ENCODE measurements at regions not wholly inside any gene's neighbourhood (a gene's known extent, or its start where the extent isn't known, plus 50 kb on each side); places are given as distances from the start of the nearest gene placed in this dataset.

GRCh38 chr16:26348095-26348494 is 656.3 kb downstream of the HS3ST4 start:
- H3K9me2 ChIP-seq (replicated peaks; ENCODE audit: control insufficient read depth, low read length), result no peaks in the 10 kb centered on the region
- no peaks in the 10 kb centered on the region for H3K27me3 ChIP-seq (ENCODE audit: control insufficient read depth, low read length)
- no peak overlapping the region for H3K4me3 ChIP-seq (ENCODE audit: low read length)
- TF ChIP-seq EZH2phosphoT487 (IDR thresholded peaks at IDR 0.05; ENCODE audit: borderline replicate concordance, low read length), result no peak
- TF ChIP-seq, protein P1, sequence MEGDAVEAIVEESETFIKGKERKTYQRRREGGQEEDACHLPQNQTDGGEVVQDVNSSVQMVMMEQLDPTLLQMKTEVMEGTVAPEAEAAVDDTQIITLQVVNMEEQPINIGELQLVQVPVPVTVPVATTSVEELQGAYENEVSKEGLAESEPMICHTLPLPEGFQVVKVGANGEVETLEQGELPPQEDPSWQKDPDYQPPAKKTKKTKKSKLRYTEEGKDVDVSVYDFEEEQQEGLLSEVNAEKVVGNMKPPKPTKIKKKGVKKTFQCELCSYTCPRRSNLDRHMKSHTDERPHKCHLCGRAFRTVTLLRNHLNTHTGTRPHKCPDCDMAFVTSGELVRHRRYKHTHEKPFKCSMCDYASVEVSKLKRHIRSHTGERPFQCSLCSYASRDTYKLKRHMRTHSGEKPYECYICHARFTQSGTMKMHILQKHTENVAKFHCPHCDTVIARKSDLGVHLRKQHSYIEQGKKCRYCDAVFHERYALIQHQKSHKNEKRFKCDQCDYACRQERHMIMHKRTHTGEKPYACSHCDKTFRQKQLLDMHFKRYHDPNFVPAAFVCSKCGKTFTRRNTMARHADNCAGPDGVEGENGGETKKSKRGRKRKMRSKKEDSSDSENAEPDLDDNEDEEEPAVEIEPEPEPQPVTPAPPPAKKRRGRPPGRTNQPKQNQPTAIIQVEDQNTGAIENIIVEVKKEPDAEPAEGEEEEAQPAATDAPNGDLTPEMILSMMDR (IDR thresholded peaks at IDR 0.05; ENCODE audit: low read depth, low read length, poor library complexity, severe bottlenecking), result no peak
- no peaks in the 10 kb centered on the region for H3K4me1 ChIP-seq (ENCODE audit: control insufficient read depth, low read length)
- no peaks in the 10 kb centered on the region for H4K20me1 ChIP-seq (ENCODE audit: control insufficient read depth, insufficient read depth, low read depth, low read length)
- no peaks in the 10 kb centered on the region for H3K9me3 ChIP-seq (ENCODE audit: control insufficient read depth, insufficient read depth, low read length)
- H3K36me3 ChIP-seq (ENCODE audit: control insufficient read depth, low read length), result no peaks in the 10 kb centered on the region
- no peaks in the 10 kb centered on the region for H3K79me2 ChIP-seq (ENCODE audit: control insufficient read depth, low read length)
- no peak overlapping the region for H3K27ac ChIP-seq (ENCODE audit: low read depth, low read length)
- H3K4me2 ChIP-seq (ENCODE audit: low read length), result no peak overlapping the region
- no peaks in the 10 kb centered on the region for H3F3A ChIP-seq (ENCODE audit: control insufficient read depth, insufficient read depth)

DNA sequence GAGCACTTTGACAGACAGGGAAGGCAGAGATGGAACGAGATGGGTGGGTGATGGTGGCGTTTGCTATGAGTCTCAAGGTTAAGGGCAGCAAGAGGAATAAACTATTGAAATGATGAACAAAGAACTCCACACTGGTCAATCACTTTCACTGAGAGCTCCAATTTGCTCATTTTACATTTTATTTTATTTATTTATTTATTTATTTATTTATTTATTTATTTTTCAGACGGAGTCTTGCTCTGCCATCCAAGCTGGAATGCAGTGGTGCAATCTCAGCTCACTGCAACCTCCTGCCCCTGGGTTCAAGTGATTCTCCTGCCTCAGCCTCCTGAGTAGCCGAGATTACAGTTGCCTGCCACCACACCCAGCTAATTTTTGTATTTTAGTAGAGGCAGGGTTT is 669.1 kb downstream of the HS3ST4 start:
- no peaks in the 10 kb centered on the region for H3K9me3 ChIP-seq (ENCODE audit: control insufficient read depth, insufficient read depth, low read length)
- H3K27me3 ChIP-seq (ENCODE audit: control insufficient read depth, low read length), result no peaks in the 10 kb centered on the region
- no peak overlapping the region for H3K4me3 ChIP-seq (ENCODE audit: low read length)
- H3K27ac ChIP-seq (ENCODE audit: low read depth, low read length), result no peak overlapping the region
- no peaks in the 10 kb centered on the region for H3F3A ChIP-seq (ENCODE audit: control insufficient read depth, insufficient read depth)
- H3K9me2 ChIP-seq (replicated peaks; ENCODE audit: control insufficient read depth, low read length), result no peaks in the 10 kb centered on the region
- H4K20me1 ChIP-seq (ENCODE audit: control insufficient read depth, insufficient read depth, low read depth, low read length), result no peaks in the 10 kb centered on the region
- H3K36me3 ChIP-seq (ENCODE audit: control insufficient read depth, low read length), result no peaks in the 10 kb centered on the region
- no peak overlapping the region for H3K4me2 ChIP-seq (ENCODE audit: low read length)
- no peaks in the 10 kb centered on the region for H3K79me2 ChIP-seq (ENCODE audit: control insufficient read depth, low read length)
- no peak for TF ChIP-seq EZH2phosphoT487 (IDR thresholded peaks at IDR 0.05; ENCODE audit: borderline replicate concordance, low read length)
- TF ChIP-seq, protein P1 (IDR thresholded peaks at IDR 0.05; ENCODE audit: low read depth, low read length, poor library complexity, severe bottlenecking), result no peak
- H3K4me1 ChIP-seq (ENCODE audit: control insufficient read depth, low read length), result no peaks in the 10 kb centered on the region

DNA sequence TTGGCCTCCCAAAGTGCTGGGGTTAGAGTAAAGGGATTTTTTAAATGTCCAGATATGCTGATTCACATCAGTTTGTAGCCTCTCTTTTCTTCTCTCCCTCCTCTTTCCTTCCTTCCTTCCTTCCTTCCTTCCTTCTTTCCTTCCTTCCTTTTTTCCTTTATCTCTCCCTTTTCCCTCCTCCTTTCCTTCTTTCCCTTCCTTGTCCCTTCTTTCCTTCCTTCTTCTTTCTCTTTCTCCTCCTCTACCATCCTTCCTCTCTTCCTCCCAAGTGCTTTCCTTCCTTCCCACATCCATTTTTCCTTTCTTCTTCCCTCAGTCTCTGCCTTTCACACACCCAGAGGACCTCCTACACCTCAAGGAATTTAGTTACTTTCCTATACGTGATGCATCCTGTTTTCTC is 671.8 kb downstream of the HS3ST4 start:
- H3K9me2 ChIP-seq (replicated peaks; ENCODE audit: control insufficient read depth, low read length), result no peaks in the 10 kb centered on the region
- H3K79me2 ChIP-seq (ENCODE audit: control insufficient read depth, low read length), result no peaks in the 10 kb centered on the region
- H4K20me1 ChIP-seq (ENCODE audit: control insufficient read depth, insufficient read depth, low read depth, low read length), result no peaks in the 10 kb centered on the region
- no peaks in the 10 kb centered on the region for H3K9me3 ChIP-seq (ENCODE audit: control insufficient read depth, insufficient read depth, low read length)
- TF ChIP-seq EZH2phosphoT487 (IDR thresholded peaks at IDR 0.05; ENCODE audit: borderline replicate concordance, low read length), result no peak
- H3K4me1 ChIP-seq (ENCODE audit: control insufficient read depth, low read length), result no peaks in the 10 kb centered on the region
- H3K4me2 ChIP-seq (ENCODE audit: low read length), result no peak overlapping the region
- no peaks in the 10 kb centered on the region for H3K27me3 ChIP-seq (ENCODE audit: control insufficient read depth, low read length)
- no peaks in the 10 kb centered on the region for H3F3A ChIP-seq (ENCODE audit: control insufficient read depth, insufficient read depth)
- H3K36me3 ChIP-seq (ENCODE audit: control insufficient read depth, low read length), result no peaks in the 10 kb centered on the region
- no peak overlapping the region for H3K4me3 ChIP-seq (ENCODE audit: low read length)
- no peak overlapping the region for H3K27ac ChIP-seq (ENCODE audit: low read depth, low read length)

- H3K4me1 ChIP-seq (ENCODE audit: control insufficient read depth, low read length), result no peaks in the 10 kb centered on the region
- no peaks in the 10 kb centered on the region for H4K20me1 ChIP-seq (ENCODE audit: control insufficient read depth, insufficient read depth, low read depth, low read length)
- H3K4me3 ChIP-seq (ENCODE audit: low read length), result no peak overlapping the region
- no peaks in the 10 kb centered on the region for H3K9me3 ChIP-seq (ENCODE audit: control insufficient read depth, insufficient read depth, low read length)
- no peaks in the 10 kb centered on the region for H3F3A ChIP-seq (ENCODE audit: control insufficient read depth, insufficient read depth)
- H3K79me2 ChIP-seq (ENCODE audit: control insufficient read depth, low read length), result no peaks in the 10 kb centered on the region
- TF ChIP-seq, protein P1 (IDR thresholded peaks at IDR 0.05; ENCODE audit: low read depth, low read length, poor library complexity, severe bottlenecking), result no peak
- no peak overlapping the region for H3K4me2 ChIP-seq (ENCODE audit: low read length)
- H3K27ac ChIP-seq (ENCODE audit: low read depth, low read length), result no peak overlapping the region
- H3K36me3 ChIP-seq (ENCODE audit: control insufficient read depth, low read length), result no peaks in the 10 kb centered on the region
- no peaks in the 10 kb centered on the region for H3K27me3 ChIP-seq (ENCODE audit: control insufficient read depth, low read length)
- no peaks in the 10 kb centered on the region for H3K9me2 ChIP-seq (replicated peaks; ENCODE audit: control insufficient read depth, low read length)
These were observed 673.6 kb downstream of the HS3ST4 start for GRCh38 chr16:26365161-26365940.
